Ascending aorta (tissue), 2 donors: ENCODE measurements at regions not wholly inside any gene's neighbourhood (a gene's known extent, or its start where the extent isn't known, plus 50 kb on each side); places are given as distances from the start of the nearest gene placed in this dataset.
"Not testable (repeated sequence)": the region's sequence is repeated elsewhere in the genome, so short reads cannot be mapped to it uniquely, and the experiment has no call there.

Source experiments
- DNase-seq, 2 donors: peaks; one replicate each; pipeline ENCODE4 v3.0.0-alpha.2; 2019; ENCODE audit warnings: low spot score in 2 of 2
- H3K27ac ChIP-seq, 2 donors: fragments of 200-600 bp; sonication (generic); one replicate each; pipeline ENCODE4 v1.5.1; 2016 to 2017; ENCODE audit warnings: mild to moderate bottlenecking in 1 of 2
- H3K27me3 ChIP-seq: fragments of 200-600 bp; sonication (generic); one replicate; pipeline ENCODE4 v1.5.1; 2017
- H3K36me3 ChIP-seq, 2 donors: fragments of 200-600 bp; sonication (generic); one replicate each; pipeline ENCODE4 v1.5.1; 2016
- H3K4me1 ChIP-seq, 2 donors: fragments of 200-600 bp; sonication (generic); one replicate each; pipeline ENCODE4 v1.5.1; 2016 to 2017; ENCODE audit warnings: mild to moderate bottlenecking in 1 of 2
- H3K4me3 ChIP-seq, 2 donors: fragments of 200-600 bp; sonication (generic); one replicate each; pipeline ENCODE4 v1.5.1; 2016 to 2017; ENCODE audit warnings: mild to moderate bottlenecking in 1 of 2
- H3K9me3 ChIP-seq, 2 donors: fragments of 200-600 bp; sonication (generic); one replicate each; pipeline ENCODE4 v1.5.1; 2016
- intact Hi-C: fragments of 100-400 bp; cut with DNase I; formaldehyde crosslinking; loops from one replicate; pipeline ENCODE4 v1.15.1; 2023
- TF ChIP-seq, protein P1 (sequence below), 3 experiments: fragments of 200-600 bp in 2 of 3; fragments of 450-650 bp in 1 of 3; sonication (generic) in 2 of 3; IDR thresholded peaks; one replicate each; pipeline ENCODE4 v1.5.1; 2016 to 2019; ENCODE audit warnings: antibody characterized with exemption in 3 of 3, mild to moderate bottlenecking in 1 of 3, moderate library complexity in 1 of 3

DNA sequence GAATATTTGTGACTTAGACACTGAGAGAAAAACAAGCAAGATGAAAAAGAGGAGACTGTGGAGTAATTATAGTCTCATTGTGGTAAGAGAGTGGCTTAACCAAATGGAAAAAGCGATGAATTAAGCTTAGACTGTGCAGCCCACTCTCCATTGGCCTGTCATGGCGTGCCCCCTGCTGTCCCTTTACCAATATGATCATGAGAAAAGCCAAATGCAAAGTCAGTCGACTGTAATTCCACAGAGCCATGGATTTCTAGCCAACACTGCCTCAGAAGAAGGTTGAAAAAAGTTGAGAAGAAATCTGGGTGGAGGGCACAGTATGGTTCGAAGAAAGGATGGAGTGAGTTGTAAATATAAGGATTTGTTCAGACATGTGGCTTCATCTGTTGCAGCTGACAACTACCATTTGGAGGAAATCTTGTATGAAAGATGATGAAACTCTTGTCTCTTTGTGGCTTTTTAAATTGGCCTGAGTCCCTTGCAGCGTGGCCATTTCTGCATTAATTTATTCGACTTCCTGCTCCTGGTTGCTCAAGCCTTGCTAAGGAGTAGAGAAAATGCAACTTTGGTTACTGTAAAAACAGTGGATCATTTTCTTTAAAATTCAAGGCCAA lies 251.4 kb downstream of the DOK5 start:
- no peaks in the 10 kb centered on the region for H3K27me3 ChIP-seq
- H3K36me3 ChIP-seq = no peaks in the 10 kb centered on the region
- H3K4me3 ChIP-seq = no peak overlapping the region
- H3K27ac ChIP-seq = no peak overlapping the region
- no peak for DNase-seq
- no peaks in the 10 kb centered on the region for H3K9me3 ChIP-seq
- intact Hi-C loops = no loop called here
- no peaks in the 10 kb centered on the region for H3K4me1 ChIP-seq
- TF ChIP-seq, protein P1, sequence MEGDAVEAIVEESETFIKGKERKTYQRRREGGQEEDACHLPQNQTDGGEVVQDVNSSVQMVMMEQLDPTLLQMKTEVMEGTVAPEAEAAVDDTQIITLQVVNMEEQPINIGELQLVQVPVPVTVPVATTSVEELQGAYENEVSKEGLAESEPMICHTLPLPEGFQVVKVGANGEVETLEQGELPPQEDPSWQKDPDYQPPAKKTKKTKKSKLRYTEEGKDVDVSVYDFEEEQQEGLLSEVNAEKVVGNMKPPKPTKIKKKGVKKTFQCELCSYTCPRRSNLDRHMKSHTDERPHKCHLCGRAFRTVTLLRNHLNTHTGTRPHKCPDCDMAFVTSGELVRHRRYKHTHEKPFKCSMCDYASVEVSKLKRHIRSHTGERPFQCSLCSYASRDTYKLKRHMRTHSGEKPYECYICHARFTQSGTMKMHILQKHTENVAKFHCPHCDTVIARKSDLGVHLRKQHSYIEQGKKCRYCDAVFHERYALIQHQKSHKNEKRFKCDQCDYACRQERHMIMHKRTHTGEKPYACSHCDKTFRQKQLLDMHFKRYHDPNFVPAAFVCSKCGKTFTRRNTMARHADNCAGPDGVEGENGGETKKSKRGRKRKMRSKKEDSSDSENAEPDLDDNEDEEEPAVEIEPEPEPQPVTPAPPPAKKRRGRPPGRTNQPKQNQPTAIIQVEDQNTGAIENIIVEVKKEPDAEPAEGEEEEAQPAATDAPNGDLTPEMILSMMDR (IDR thresholded peaks at IDR 0.05) = no peak

DNA sequence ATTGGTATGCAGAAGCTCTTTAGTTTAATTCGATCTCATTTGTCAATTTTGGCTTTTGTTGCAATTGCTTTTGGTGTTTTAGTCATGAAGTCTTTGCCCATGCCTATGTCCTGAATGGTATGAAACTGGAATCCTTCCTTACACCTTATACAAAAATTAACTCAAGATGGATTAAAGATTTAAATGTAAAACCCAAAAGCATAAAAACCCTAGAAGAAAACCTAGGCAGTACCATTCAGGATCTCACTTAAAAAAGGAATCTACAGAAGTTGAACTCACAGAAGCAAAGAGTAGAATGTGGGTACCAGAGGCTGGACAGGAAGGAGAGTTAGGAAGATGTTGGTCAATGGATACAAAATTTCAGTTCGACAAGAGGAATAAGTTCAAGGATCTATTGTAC lies 249.9 kb downstream of the DOK5 start:
- H3K4me1 ChIP-seq, H3K9me3 ChIP-seq, DNase-seq, H3K36me3 ChIP-seq, H3K27ac ChIP-seq, H3K4me3 ChIP-seq, H3K27me3 ChIP-seq, intact Hi-C loops: not testable (repeated sequence)

DNA sequence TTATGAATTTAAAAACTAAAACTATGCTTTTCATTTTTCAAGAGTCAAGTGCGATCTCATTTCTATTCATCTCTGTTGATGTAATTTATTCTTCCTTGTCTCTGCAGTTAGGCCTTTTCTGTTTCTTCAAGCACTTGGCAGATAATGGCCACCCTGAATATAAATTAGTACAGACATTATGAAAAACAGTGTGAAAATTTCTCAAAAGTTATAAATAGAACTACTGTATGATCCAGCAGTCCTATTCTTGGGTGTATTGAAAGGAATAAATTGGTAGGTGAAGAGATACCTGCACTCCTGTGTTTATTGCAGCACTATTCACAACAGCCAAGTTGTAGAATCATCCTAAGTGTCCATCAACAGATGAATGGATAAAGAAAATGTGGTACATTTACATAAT lies 248.3 kb downstream of the DOK5 start:
- no peak overlapping the region for H3K27ac ChIP-seq
- intact Hi-C loops = no loop called here
- H3K4me1 ChIP-seq = no peaks in the 10 kb centered on the region
- H3K4me3 ChIP-seq = no peak overlapping the region
- H3K27me3 ChIP-seq = no peaks in the 10 kb centered on the region
- DNase-seq = no peak
- H3K9me3 ChIP-seq = no peaks in the 10 kb centered on the region
- no peaks in the 10 kb centered on the region for H3K36me3 ChIP-seq
- TF ChIP-seq, protein P1 (IDR thresholded peaks at IDR 0.05) = no peak

DNA sequence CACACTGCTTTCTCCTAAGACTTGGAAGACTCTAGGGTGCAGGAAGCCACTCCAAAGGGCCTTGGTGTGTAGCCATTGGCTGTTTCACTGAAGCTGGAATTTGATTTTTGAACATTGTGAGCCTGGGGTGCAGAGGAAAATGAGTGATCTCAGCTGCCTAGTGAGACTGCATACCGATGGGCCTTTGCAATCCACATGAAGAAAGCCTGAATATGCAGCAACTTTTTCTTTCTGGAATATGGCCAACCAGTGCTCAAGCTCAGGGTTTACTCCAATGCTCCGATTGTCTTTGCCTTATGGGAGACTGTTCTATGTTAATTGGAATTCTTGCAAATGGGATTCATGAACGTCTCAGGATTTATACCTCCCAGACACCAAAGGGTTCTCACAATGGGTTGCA lies 242.6 kb downstream of the DOK5 start:
- Histone ChIP-seq H3K9me3 (no peaks in the 10 kb centered on the region), H3K4me3 (no peak overlapping the region), H3K4me1 (no peaks in the 10 kb centered on the region), H3K27me3 (no peaks in the 10 kb centered on the region), H3K27ac (no peak overlapping the region), H3K36me3 (no peaks in the 10 kb centered on the region)
- DNase-seq = no peak
- intact Hi-C loops = no loop called here
- TF ChIP-seq, protein P1 (IDR thresholded peaks at IDR 0.05) = no peak

DNA sequence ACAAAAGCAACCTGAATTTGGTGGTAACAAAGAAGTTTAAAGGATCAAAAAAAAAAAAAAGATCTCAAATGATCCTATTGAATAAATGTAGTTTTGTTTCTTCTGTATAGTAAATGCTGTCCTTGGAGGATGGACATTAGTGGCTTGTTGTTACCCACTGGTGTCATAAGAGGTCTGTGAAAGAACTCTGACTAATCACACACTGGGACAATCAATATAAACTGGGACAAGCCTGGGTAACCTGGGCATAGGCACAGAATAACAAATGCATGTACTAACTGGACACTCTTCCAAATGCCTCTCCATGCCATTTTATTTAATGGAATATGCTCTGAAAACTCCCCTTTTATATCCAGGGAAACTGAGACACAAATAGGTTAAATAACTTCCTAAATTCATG lies 241.4 kb downstream of the DOK5 start:
- no peak overlapping the region for H3K4me3 ChIP-seq
- TF ChIP-seq, protein P1 (IDR thresholded peaks at IDR 0.05) = no peak
- no peak overlapping the region for H3K27ac ChIP-seq
- intact Hi-C loops = no loop called here
- H3K36me3 ChIP-seq = no peaks in the 10 kb centered on the region
- no peaks in the 10 kb centered on the region for H3K27me3 ChIP-seq
- H3K4me1 ChIP-seq = no peaks in the 10 kb centered on the region
- H3K9me3 ChIP-seq = no peaks in the 10 kb centered on the region
- no peak for DNase-seq

DNA sequence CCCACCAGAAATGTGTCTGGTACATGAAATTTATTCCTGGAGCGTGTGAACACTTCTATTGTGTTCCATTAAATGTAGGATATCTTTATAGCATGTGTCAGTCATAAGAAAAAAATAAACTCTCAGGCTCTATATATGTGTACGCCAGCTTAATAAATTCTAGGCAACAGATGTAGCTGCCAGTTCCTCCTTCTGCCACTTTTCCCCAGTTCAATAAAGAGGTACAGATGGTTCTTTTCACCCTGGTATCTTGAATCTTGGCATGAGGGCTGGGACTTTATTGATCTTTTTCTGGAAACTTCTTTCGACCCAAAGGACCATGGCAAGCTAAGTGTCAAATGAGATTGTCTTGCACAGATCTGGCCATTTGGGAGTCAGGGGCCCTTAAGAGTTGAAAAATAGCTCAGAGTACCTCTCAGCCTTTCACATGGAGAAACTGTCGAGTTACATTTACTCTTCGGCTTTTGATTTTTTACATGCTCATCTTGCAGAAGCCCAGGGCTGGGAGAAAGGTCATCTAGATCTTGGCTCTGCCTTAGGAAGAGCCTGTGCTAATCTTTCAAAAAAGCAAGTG lies 240.9 kb downstream of the DOK5 start:
- no peak overlapping the region for H3K27ac ChIP-seq
- no peaks in the 10 kb centered on the region for H3K27me3 ChIP-seq
- no peaks in the 10 kb centered on the region for H3K4me1 ChIP-seq
- intact Hi-C loops = no loop called here
- H3K36me3 ChIP-seq = no peaks in the 10 kb centered on the region
- TF ChIP-seq, protein P1 (IDR thresholded peaks at IDR 0.05) = no peak
- no peak overlapping the region for H3K4me3 ChIP-seq
- H3K9me3 ChIP-seq = no peaks in the 10 kb centered on the region
- DNase-seq = no peak
